Type B pancreatic cell (in vitro differentiated cells): ENCODE measurements at regions not wholly inside any gene's neighbourhood (a gene's known extent, or its start where the extent isn't known, plus 50 kb on each side); places are given as distances from the start of the nearest gene placed in this dataset.

Experiments used
- DNase-seq: peaks from one replicate; pipeline ENCODE4 v3.0.0; 2021; ENCODE audit warnings: mixed read lengths; ENCODE audit not compliant: unreplicated experiment; ENCODE audit errors: extremely low spot score
- H3K27ac Mint-ChIP-seq: 2 replicates; pipeline ENCODE4 v1.8.0; 2021; ENCODE audit warnings: mild to moderate bottlenecking, mixed read lengths
- H3K27me3 Mint-ChIP-seq: 2 replicates; pipeline ENCODE4 v1.8.0; 2021; ENCODE audit warnings: mixed read lengths
- H3K36me3 Mint-ChIP-seq: 2 replicates; pipeline ENCODE4 v1.8.0; 2021; ENCODE audit warnings: mixed read lengths
- H3K4me1 Mint-ChIP-seq: one replicate; pipeline ENCODE4 v1.8.0; 2021; ENCODE audit warnings: mixed read lengths; ENCODE audit not compliant: unreplicated experiment
- H3K4me3 Mint-ChIP-seq: 2 replicates; pipeline ENCODE4 v1.8.0; 2021; ENCODE audit warnings: mild to moderate bottlenecking, mixed read lengths
- H3K9me3 Mint-ChIP-seq: 2 replicates; pipeline ENCODE4 v1.8.0; 2021; ENCODE audit warnings: mixed read lengths
- CTCF ChIP-seq: fragments of 200-600 bp; sonication (generic); conservative IDR thresholded peaks from 2 replicates; pipeline ENCODE4 v1.5.0; 2021; ENCODE audit warnings: antibody characterized with exemption, mild to moderate bottlenecking

GRCh38 chr20:47969426-47969825, 184.1 kb upstream of the SULF2 start:
- H3K27ac Mint-ChIP-seq, result no peak overlapping the region
- H3K4me1 Mint-ChIP-seq, result peaks cover 46% of the 10 kb centered on the region
- peaks cover 14% of the 10 kb centered on the region for H3K27me3 Mint-ChIP-seq
- H3K36me3 Mint-ChIP-seq, result peaks cover 3% of the 10 kb centered on the region
- peak overlapping the region; percentile 11 for H3K4me3 Mint-ChIP-seq
- DNase-seq, result no peak
- TF ChIP-seq CTCF, result no peak
- no peaks in the 10 kb centered on the region for H3K9me3 Mint-ChIP-seq

- H3K9me3 Mint-ChIP-seq, result no peaks in the 10 kb centered on the region
- H3K27ac Mint-ChIP-seq, result no peak overlapping the region
- DNase-seq, result no peak
- H3K27me3 Mint-ChIP-seq, result peaks cover 14% of the 10 kb centered on the region
- peaks cover 3% of the 10 kb centered on the region for H3K36me3 Mint-ChIP-seq
- H3K4me1 Mint-ChIP-seq, result peaks cover 42% of the 10 kb centered on the region
- no peak for TF ChIP-seq CTCF
- no peak overlapping the region for H3K4me3 Mint-ChIP-seq
Observed at GRCh38 chr20:47968541-47969310, 183.4 kb upstream of the SULF2 start.

- Mint-ChIP-seq H3K4me3 (no peak overlapping the region), H3K4me1 (peaks cover 27% of the 10 kb centered on the region), H3K36me3 (no peaks in the 10 kb centered on the region), H3K9me3 (no peaks in the 10 kb centered on the region), H3K27ac (no peak overlapping the region), H3K27me3 (peaks cover 14% of the 10 kb centered on the region)
- DNase-seq, result no peak
- TF ChIP-seq CTCF, result no peak
Observed at GRCh38 chr20:47964149-47964548, 178.9 kb upstream of the SULF2 start.

- no peaks in the 10 kb centered on the region for H3K36me3 Mint-ChIP-seq
- peaks cover 14% of the 10 kb centered on the region for H3K27me3 Mint-ChIP-seq
- DNase-seq, result no peak
- no peak for TF ChIP-seq CTCF
- no peaks in the 10 kb centered on the region for H3K9me3 Mint-ChIP-seq
- H3K4me1 Mint-ChIP-seq, result peaks cover 33% of the 10 kb centered on the region
- no peak overlapping the region for H3K27ac Mint-ChIP-seq
- H3K4me3 Mint-ChIP-seq, result no peak overlapping the region
Observed at GRCh38 chr20:47963022-47963421, 177.7 kb upstream of the SULF2 start.

- no peak for TF ChIP-seq CTCF
- no peaks in the 10 kb centered on the region for H3K36me3 Mint-ChIP-seq
- H3K27ac Mint-ChIP-seq, result no peak overlapping the region
- no peak overlapping the region for H3K4me3 Mint-ChIP-seq
- no peaks in the 10 kb centered on the region for H3K9me3 Mint-ChIP-seq
- peaks cover 14% of the 10 kb centered on the region for H3K27me3 Mint-ChIP-seq
- DNase-seq, result no peak
- peaks cover 38% of the 10 kb centered on the region for H3K4me1 Mint-ChIP-seq
Observed at GRCh38 chr20:47962286-47962963, 177.1 kb upstream of the SULF2 start.
